HG02588 (cell line): ENCODE measurements at regions not wholly inside any gene's neighbourhood (a gene's known extent, or its start where the extent isn't known, plus 50 kb on each side); places are given as distances from the start of the nearest gene placed in this dataset.
"Not testable (repeated sequence)": the region's sequence is repeated elsewhere in the genome, so short reads cannot be mapped to it uniquely, and the experiment has no call there.

ENCODE experiments used
- ATAC-seq: cut with Tn5 transposase; IDR thresholded peaks from one replicate; pipeline ENCODE4 v1.9.1; 2021; ENCODE audit warnings: mild to moderate bottlenecking, moderate library complexity; ENCODE audit not compliant: unreplicated experiment

- no peak for ATAC-seq
Observed at GRCh38 chr13:43946281-43946680, 66.6 kb downstream of the LACC1 start.

- ATAC-seq, result no peak
Observed at GRCh38 chr13:43947897-43948458, 68.3 kb downstream of the LACC1 start.

GRCh38 chr13:43953370-43953769 lies 73.7 kb downstream of the LACC1 start:
- no peak for ATAC-seq

GRCh38 chr13:43956975-43957374 lies 77.3 kb downstream of the LACC1 start:
- ATAC-seq, result not testable (repeated sequence)

- ATAC-seq, result no peak
Observed at GRCh38 chr13:43959291-43959690, 79.6 kb downstream of the LACC1 start.

- no peak for ATAC-seq
Observed at GRCh38 chr13:43961909-43962308, 82.2 kb downstream of the LACC1 start.

DNA sequence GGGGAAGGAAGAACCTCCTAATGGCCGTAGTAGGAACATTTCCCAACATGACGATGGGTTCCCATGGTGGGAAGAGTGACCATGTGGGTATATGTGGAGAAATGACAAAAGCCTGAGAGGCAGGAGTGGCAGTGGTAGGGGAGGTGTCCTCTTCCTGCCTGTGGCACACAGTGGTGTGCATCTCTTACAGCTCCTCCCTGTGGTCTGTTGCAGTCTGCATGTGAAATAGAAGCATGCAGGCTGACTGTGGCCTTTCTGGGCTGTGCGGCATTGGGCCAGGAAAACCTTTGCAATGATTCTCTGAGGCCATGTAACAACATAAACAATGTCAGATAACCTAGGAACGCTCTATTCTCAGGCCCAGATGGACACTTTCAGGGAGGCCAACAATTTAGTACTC lies 84.0 kb downstream of the LACC1 start:
- ATAC-seq, result no peak

DNA sequence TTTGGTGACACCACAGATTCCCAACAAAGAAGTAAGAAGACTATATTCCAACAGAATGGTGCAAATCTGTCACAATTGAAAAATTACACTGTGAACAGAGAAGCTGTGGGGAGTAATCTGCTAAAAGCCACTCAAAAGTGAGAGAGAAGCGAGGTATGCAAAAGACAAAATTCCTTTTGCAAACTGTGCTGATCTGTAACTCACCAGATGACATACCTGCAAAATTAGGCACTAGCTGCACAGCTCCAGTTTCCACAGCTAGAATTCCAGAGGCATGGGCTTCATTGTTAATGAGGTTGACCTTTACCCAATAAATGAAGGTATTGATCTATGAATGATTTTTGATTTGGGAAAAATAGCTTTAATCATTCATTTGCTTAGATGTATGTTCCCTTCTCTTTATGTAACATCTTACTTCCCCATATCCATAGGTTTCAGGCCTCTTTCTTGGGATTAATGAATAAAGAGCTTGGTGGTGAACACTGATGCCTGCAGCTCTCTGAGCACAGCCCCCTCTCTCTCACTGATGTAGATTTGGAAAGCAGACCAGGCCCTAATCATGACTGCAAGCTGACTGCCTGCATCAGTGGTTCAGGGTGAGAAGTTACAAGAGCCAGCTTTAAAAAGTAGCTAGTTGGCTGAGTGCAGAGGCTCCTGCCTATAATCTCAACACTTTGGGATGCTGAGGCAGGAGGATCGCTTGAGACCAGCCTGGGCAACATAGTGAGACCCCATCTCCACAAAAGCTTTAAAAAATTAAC lies 85.2 kb downstream of the LACC1 start:
- ATAC-seq, result no peak

DNA sequence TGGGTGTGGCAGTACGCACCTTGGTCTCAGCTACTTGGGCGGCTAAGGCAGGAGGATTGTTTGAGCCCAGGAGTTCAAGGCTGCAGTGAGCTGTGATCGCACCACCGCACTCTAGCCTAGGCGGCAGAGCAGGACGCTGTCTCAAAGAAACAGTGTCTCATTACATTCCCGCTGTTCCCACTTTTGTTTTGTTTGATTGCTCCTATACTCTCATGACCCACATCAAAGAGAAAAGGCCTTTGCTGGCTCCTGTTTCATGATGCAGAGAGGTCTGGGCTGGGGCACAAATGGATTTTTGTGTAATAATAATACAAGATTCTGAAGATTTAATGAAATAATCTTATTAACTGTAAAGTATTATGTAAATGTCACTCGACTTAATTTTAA lies 85.7 kb downstream of the LACC1 start:
- ATAC-seq, result no peak

GRCh38 chr13:43968251-43968942 lies 88.7 kb downstream of the LACC1 start:
- not testable (repeated sequence) for ATAC-seq

DNA sequence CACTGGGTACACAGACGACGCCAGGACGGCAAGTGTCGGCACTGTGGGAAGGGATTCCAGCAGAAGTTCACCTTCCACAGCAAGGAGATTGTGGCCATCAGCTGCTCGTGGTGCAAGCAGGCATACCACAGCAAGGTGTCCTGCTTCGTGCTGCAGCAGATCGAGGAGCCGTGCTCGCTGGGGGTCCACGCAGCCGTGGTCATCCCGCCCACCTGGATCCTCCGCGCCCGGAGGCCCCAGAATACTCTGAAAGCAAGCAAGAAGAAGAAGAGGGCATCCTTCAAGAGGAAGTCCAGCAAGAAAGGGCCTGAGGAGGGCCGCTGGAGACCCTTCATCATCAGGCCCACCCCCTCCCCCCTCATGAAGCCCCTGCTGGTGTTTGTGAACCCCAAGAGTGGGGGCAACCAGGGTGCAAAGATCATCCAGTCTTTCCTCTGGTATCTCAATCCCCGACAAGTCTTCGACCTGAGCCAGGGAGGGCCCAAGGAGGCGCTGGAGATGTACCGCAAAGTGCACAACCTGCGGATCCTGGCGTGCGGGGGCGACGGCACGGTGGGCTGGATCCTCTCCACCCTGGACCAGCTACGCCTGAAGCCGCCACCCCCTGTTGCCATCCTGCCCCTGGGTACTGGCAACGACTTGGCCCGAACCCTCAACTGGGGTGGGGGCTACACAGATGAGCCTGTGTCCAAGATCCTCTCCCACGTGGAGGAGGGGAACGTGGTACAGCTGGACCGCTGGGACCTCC lies 89.4 kb downstream of the LACC1 start:
- not testable (repeated sequence) for ATAC-seq

DNA sequence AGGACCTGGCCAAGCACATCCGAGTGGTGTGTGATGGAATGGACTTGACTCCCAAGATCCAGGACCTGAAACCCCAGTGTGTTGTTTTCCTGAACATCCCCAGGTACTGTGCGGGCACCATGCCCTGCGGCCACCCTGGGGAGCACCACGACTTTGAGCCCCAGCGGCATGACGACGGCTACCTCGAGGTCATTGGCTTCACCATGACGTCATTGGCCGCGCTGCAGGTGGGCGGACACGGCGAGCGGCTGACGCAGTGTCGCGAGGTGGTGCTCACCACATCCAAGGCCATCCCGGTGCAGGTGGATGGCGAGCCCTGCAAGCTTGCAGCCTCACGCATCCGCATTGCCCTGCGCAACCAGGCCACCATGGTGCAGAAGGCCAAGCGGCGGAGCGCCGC lies 90.2 kb downstream of the LACC1 start:
- not testable (repeated sequence) for ATAC-seq

- not testable (repeated sequence) for ATAC-seq
Observed at GRCh38 chr13:43970520-43971242, 91.0 kb downstream of the LACC1 start.

DNA sequence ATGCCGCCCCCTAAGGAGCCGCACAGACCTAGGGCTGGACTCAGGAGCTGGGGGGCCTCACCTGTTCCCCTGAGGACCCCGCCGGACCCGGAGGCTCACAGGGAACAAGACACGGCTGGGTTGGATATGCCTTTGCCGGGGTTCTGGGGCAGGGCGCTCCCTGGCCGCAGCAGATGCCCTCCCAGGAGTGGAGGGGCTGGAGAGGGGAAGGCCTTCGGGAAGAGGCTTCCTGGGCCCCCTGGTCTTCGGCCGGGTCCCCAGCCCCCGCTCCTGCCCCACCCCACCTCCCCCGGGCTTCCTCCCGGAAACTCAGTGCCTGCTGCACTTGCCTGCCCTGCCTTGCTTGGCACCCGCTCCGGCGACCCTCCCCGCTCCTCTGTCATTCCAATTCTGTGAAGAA lies 91.6 kb downstream of the LACC1 start:
- ATAC-seq, result not testable (repeated sequence)

GRCh38 chr13:43977911-43978310 lies 98.2 kb downstream of the LACC1 start:
- ATAC-seq, result no peak

DNA sequence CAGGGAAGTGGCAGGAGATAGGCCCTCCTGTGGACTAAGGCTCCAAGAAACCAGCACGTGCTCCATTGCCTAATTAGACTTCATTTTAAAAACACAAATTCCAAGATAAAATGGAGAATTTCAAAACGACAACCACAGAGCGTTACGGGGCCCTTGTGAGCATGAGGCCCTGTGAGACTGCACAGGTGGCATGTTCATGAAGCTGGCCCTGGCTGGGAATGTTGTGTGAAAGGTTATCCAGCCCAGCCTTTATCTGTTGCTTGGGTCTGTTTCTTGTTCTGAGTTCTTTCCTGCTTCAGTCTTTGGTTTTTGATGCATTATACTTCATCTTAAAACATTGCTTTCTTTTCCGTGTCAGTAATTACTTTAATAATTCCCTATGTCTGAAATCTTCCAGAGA lies 99.0 kb downstream of the LACC1 start:
- no peak for ATAC-seq

GRCh38 chr13:43979492-43979891 lies 99.8 kb downstream of the LACC1 start:
- no peak for ATAC-seq

DNA sequence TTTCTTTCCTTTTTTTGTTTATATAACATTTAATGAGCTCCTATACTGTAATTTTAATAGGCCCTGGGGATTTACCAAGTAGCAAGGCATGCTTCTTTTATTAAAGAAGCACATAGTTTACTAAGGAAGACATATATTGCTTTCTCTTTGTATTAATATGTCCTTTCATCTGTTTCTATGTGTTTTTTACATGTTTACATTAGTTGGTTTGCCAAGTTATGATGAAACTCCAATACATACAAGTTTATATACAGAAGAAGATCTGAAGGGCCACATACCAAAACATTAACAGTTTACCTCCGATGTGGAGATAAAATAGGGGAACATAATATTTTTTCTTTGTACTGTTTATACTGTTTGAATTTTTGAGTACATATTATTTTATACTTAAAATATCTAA lies 100.9 kb downstream of the LACC1 start:
- no peak for ATAC-seq

- no peak for ATAC-seq
Observed at GRCh38 chr13:43981091-43981490, 101.4 kb downstream of the LACC1 start.

GRCh38 chr13:43981512-43982301 lies 102.0 kb downstream of the LACC1 start:
- no peak for ATAC-seq
